ENCODE measurements at regions not wholly inside any gene's neighbourhood (a gene's known extent, or its start where the extent isn't known, plus 50 kb on each side); places are given as distances from the start of the nearest gene placed in this dataset.

- TF ChIP-seq CTCF (IDR thresholded peaks at IDR 0.05; ENCODE audit: poor library complexity): no peak
- TF ChIP-seq EZH2phosphoT487 (IDR thresholded peaks at IDR 0.05; ENCODE audit: low read depth, severe bottlenecking, unreplicated experiment): no peak
Measured at GRCh38 chr14:86321151-86321550, 791.2 kb downstream of the FLRT2 start.

All from hepatocyte (in vitro differentiated cells).